HL-60 (cell line): ENCODE measurements at regions not wholly inside any gene's neighbourhood (a gene's known extent, or its start where the extent isn't known, plus 50 kb on each side); places are given as distances from the start of the nearest gene placed in this dataset.

Experiments used
- DNase-seq, 2 experiments: peaks; one replicate each; pipeline ENCODE4 v3.0.0-alpha.2; 2010 to 2020; ENCODE audit warnings: low read depth in 1 of 2, low spot score in 1 of 2
- H3K27ac ChIP-seq: fragments of 250-450 bp; sonication (Bioruptor Pico); replicated peaks from 2 replicates; pipeline ENCODE4 v1.5.1; 2020; ENCODE audit warnings: mild to moderate bottlenecking, moderate library complexity
- H3K27me3 ChIP-seq: fragments of 250-450 bp; sonication (Bioruptor Pico); 2 replicates; pipeline ENCODE4 v1.5.1; 2021; ENCODE audit warnings: mild to moderate bottlenecking, moderate library complexity; ENCODE audit not compliant: insufficient read depth, poor library complexity, severe bottlenecking
- H3K4me3 ChIP-seq: replicated peaks from 2 replicates; pipeline ENCODE4 v1.5.1; 2011; ENCODE audit warnings: mild to moderate bottlenecking, control low read depth, low read length; ENCODE audit not compliant: insufficient read depth
- GABPA ChIP-seq: IDR thresholded peaks from 2 replicates; pipeline ENCODE4 v1.6.1; 2012; ENCODE audit warnings: low read depth
- POLR2AphosphoS5 ChIP-seq: IDR thresholded peaks from 2 replicates; pipeline ENCODE4 v1.6.1; 2012; ENCODE audit warnings: low read depth
- SPI1 ChIP-seq: IDR thresholded peaks from 2 replicates; pipeline ENCODE4 v1.6.1; 2012; ENCODE audit warnings: low read depth, mild to moderate bottlenecking, borderline replicate concordance
- TF ChIP-seq, protein P1 (sequence below): IDR thresholded peaks from 2 replicates; pipeline ENCODE4 v1.6.1; 2012; ENCODE audit warnings: low read depth; ENCODE audit not compliant: insufficient replicate concordance
- TF ChIP-seq, protein P2 (sequence below): IDR thresholded peaks from one replicate; pipeline ENCODE4 v1.5.1; 2011; ENCODE audit warnings: low read length, control low read depth, inconsistent platforms; ENCODE audit not compliant: insufficient read depth

DNA sequence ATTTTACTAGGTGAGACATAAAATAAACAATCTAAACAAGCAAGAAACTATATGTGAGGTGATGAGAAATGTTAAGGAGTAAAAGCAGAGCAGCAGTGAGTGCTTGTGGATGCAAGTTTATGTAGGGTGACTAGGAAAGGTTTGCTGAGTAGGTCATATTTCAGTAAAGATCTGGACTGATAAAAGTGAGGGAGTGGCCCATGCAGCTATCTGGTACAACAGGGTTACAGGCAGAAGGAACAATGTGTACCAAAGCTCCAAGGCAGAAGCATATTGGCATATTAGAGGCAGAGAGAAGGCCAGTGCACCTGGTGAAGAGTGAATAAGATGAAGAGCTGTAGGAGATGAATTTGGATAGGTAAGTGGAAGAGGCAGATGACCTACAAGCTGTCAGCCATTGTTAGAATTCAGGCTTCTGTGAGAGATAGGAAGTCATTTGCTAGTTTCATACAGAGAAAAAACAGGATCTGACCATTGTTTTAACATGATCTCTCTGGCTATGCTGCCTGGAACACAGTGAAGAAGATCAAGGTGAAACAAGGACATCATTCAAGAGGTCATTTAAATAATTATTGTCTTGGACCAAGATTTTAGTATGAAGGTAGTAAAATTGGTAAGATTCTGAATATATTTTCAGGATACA, 274.6 kb downstream of the ANKRD50 start:
- no peak for DNase-seq
- no peak for TF ChIP-seq SPI1
- TF ChIP-seq, protein P1, sequence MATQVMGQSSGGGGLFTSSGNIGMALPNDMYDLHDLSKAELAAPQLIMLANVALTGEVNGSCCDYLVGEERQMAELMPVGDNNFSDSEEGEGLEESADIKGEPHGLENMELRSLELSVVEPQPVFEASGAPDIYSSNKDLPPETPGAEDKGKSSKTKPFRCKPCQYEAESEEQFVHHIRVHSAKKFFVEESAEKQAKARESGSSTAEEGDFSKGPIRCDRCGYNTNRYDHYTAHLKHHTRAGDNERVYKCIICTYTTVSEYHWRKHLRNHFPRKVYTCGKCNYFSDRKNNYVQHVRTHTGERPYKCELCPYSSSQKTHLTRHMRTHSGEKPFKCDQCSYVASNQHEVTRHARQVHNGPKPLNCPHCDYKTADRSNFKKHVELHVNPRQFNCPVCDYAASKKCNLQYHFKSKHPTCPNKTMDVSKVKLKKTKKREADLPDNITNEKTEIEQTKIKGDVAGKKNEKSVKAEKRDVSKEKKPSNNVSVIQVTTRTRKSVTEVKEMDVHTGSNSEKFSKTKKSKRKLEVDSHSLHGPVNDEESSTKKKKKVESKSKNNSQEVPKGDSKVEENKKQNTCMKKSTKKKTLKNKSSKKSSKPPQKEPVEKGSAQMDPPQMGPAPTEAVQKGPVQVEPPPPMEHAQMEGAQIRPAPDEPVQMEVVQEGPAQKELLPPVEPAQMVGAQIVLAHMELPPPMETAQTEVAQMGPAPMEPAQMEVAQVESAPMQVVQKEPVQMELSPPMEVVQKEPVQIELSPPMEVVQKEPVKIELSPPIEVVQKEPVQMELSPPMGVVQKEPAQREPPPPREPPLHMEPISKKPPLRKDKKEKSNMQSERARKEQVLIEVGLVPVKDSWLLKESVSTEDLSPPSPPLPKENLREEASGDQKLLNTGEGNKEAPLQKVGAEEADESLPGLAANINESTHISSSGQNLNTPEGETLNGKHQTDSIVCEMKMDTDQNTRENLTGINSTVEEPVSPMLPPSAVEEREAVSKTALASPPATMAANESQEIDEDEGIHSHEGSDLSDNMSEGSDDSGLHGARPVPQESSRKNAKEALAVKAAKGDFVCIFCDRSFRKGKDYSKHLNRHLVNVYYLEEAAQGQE: no peak
- no peak for TF ChIP-seq GABPA
- TF ChIP-seq, protein P2, sequence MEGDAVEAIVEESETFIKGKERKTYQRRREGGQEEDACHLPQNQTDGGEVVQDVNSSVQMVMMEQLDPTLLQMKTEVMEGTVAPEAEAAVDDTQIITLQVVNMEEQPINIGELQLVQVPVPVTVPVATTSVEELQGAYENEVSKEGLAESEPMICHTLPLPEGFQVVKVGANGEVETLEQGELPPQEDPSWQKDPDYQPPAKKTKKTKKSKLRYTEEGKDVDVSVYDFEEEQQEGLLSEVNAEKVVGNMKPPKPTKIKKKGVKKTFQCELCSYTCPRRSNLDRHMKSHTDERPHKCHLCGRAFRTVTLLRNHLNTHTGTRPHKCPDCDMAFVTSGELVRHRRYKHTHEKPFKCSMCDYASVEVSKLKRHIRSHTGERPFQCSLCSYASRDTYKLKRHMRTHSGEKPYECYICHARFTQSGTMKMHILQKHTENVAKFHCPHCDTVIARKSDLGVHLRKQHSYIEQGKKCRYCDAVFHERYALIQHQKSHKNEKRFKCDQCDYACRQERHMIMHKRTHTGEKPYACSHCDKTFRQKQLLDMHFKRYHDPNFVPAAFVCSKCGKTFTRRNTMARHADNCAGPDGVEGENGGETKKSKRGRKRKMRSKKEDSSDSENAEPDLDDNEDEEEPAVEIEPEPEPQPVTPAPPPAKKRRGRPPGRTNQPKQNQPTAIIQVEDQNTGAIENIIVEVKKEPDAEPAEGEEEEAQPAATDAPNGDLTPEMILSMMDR: no peak
- no peak for TF ChIP-seq POLR2AphosphoS5
- Histone ChIP-seq H3K4me3 (no peak overlapping the region), H3K27me3 (no peaks in the 10 kb centered on the region), H3K27ac (no peak overlapping the region)

DNA sequence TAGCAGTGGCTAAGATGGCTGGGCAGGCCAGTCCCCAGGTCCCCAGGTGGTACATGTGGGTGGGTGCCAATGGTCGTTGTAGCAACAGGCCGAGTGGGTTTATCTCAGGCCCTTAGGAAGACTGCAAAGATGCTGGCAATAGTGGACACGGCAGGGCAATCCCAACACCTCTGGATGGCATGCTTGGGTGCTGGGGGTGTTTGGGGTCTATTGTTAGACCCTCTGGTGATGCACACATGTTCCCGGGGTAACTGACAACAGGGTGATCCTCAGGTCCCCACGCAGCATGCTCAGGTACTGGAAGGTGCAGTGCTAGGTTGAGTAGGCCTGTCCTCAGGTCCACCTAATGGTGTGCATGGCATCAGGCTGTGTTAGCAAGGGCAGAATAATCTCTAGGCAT, 267.5 kb downstream of the ANKRD50 start:
- Histone ChIP-seq H3K27me3 (no peaks in the 10 kb centered on the region), H3K27ac (no peak overlapping the region), H3K4me3 (no peak overlapping the region)
- TF ChIP-seq GABPA (no peak), POLR2AphosphoS5 (no peak), SPI1 (no peak)
- TF ChIP-seq, protein P1: no peak
- DNase-seq: no peak

DNA sequence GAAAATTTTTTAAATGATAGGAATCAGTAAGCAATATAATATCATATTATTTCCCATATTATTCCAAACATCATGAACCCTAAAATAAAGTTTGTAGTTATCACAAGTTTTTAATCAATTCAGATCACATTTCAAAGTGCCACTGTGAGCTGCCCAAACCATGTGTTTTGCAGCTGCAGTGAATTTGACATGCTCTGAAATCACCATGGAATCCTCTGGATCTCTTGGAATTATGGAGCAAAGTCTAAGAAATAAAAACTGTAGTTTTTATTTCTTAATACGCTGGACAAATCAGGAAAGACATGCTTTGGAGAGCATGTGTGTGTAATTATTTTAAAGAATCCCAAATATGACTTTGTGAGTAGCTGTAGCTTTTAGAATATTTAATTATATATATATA, 262.7 kb downstream of the ANKRD50 start:
- TF ChIP-seq, protein P2: no peak
- TF ChIP-seq GABPA (no peak), POLR2AphosphoS5 (no peak), SPI1 (no peak)
- TF ChIP-seq, protein P1: no peak
- no peak for DNase-seq
- H3K4me3 ChIP-seq: no peak overlapping the region
- no peaks in the 10 kb centered on the region for H3K27me3 ChIP-seq
- H3K27ac ChIP-seq: no peak overlapping the region
